PC-9 (cell line): ENCODE measurements at regions not wholly inside any gene's neighbourhood (a gene's known extent, or its start where the extent isn't known, plus 50 kb on each side); places are given as distances from the start of the nearest gene placed in this dataset.

Source experiments
- BruUV-seq: library from RNA; stranded (reverse); fragments of 400-500 nt; replicated peaks from 2 replicates; lab custom pipeline; 2021; lab: Mats Ljungman, UMichigan
- CTCF ChIA-PET: fragments of 300-600 bp; sonication (Branson Sonifier 250); formaldehyde crosslinking; loops from one replicate; lab custom pipeline; 2022; ENCODE audit warnings: antibody characterized with exemption; lab: Charles Lee
- POLR2A ChIA-PET: fragments of 300-600 bp; sonication (Branson Sonifier 250); formaldehyde crosslinking; loops from one replicate; lab custom pipeline; 2022; ENCODE audit warnings: antibody characterized with exemption; ENCODE audit not compliant: unreplicated experiment; lab: Charles Lee
- DNase-seq, 2 experiments: peaks; one replicate each; pipeline versions ENCODE4 v3.0.0 to v3.0.0-alpha.2; 2015 to 2022; ENCODE audit warnings: mixed read lengths in 1 of 2
- H2AFZ ChIP-seq: fragments of 200-600 bp; sonication (generic); 2 replicates; pipeline ENCODE4 v1.8.1; 2017; ENCODE audit warnings: antibody characterized with exemption
- H3F3A ChIP-seq: fragments of 200-600 bp; sonication (generic); 2 replicates; pipeline ENCODE4 v1.8.1; 2017; ENCODE audit warnings: antibody characterized with exemption, mild to moderate bottlenecking, low read depth; ENCODE audit not compliant: insufficient read depth
- H3K27ac ChIP-seq: fragments of 200-600 bp; sonication (generic); 2 replicates; pipeline ENCODE4 v1.6.1; 2016; ENCODE audit warnings: mixed run types
- H3K27me3 ChIP-seq: fragments of 200-600 bp; sonication (generic); 2 replicates; pipeline ENCODE4 v1.6.1; 2016; ENCODE audit warnings: low read depth, mixed run types; ENCODE audit not compliant: insufficient read depth
- H3K36me3 ChIP-seq: fragments of 200-600 bp; sonication (generic); 2 replicates; pipeline ENCODE4 v1.6.1; 2016; ENCODE audit warnings: low read depth, mixed run types
- H3K4me1 ChIP-seq: fragments of 200-600 bp; sonication (generic); replicated peaks from 2 replicates; pipeline ENCODE4 v1.6.1; 2016; ENCODE audit warnings: mixed run types; ENCODE audit not compliant: insufficient read depth
- H3K4me2 ChIP-seq: fragments of 200-600 bp; sonication (generic); 2 replicates; pipeline ENCODE4 v1.6.1; 2017; ENCODE audit warnings: mixed run types
- H3K4me3 ChIP-seq: fragments of 200-600 bp; sonication (generic); 2 replicates; pipeline ENCODE4 v1.6.1; 2016; ENCODE audit warnings: mixed run types
- H3K79me2 ChIP-seq: fragments of 200-600 bp; sonication (generic); 2 replicates; pipeline ENCODE4 v1.6.1; 2017; ENCODE audit warnings: low read depth, mixed run types
- H3K9me2 ChIP-seq: fragments of 200-600 bp; sonication (generic); 2 replicates; pipeline ENCODE4 v1.8.1; 2017; ENCODE audit warnings: mild to moderate bottlenecking; ENCODE audit not compliant: insufficient read depth
- H3K9me3 ChIP-seq: fragments of 200-600 bp; sonication (generic); 2 replicates; pipeline ENCODE4 v1.8.1; 2016; ENCODE audit warnings: low read depth; ENCODE audit not compliant: insufficient read depth
- H4K20me1 ChIP-seq: fragments of 200-600 bp; sonication (generic); 2 replicates; pipeline ENCODE4 v1.8.1; 2017; ENCODE audit not compliant: insufficient read depth
- EZH2 ChIP-seq: fragments of 200-600 bp; sonication (generic); IDR thresholded peaks from 2 replicates; pipeline ENCODE4 v1.8.0; 2017; ENCODE audit warnings: antibody characterized with exemption, low read depth
- intact Hi-C: fragments of 100-400 bp; cut with micrococcal nuclease; formaldehyde crosslinking; loops from one replicate; pipeline ENCODE4 v1.10.0; 2022; ENCODE audit not compliant: unreplicated experiment
- TF ChIP-seq, protein P1 (sequence below): fragments of 200-600 bp; sonication (generic); conservative IDR thresholded peaks from 2 replicates; pipeline ENCODE4 v1.6.1; 2017; ENCODE audit warnings: mixed run types, antibody characterized with exemption, mild to moderate bottlenecking, moderate library complexity

DNA sequence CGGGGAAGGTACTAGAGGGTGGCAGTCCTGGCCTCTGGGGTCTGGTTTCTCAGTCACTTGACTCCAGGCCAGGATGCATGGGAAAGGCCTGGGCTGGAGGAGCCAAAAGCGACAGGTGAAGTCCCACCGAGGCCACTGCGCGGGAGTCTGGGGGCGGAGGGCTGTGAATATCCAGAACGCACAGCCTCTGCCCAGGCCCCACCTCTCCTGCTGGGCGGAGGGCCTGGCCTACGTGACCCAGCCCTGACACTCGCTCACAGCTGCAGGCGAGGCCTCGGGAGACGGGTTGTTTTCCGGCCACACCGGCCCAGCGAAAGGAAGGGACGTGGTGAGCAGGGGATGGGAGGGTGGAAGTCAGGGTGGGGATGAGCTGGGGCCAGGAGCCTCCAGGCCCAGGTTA is 91.2 kb downstream of the RFLNA start:
- intact Hi-C loops: loop anchor here (5.0 kb wide), 2 partner anchors 381 to 531 kb away; no protein-coding TSS in a partner anchor
- Histone ChIP-seq H3K4me2 (peak overlapping the region; percentile 100), H3K4me3 (peak overlapping the region; percentile 98), H4K20me1 (peaks cover 21% of the 10 kb centered on the region), H3K27ac (peak overlapping the region; percentile 79), H3K4me1 (peaks cover 67% of the 10 kb centered on the region), H3K27me3 (no peaks in the 10 kb centered on the region), H3K79me2 (peaks cover 83% of the 10 kb centered on the region), H2AFZ (no peak overlapping the region), H3F3A (peaks cover 68% of the 10 kb centered on the region; the same call in 1 of the 2 replicates), H3K9me3 (no peaks in the 10 kb centered on the region), H3K36me3 (peaks cover 22% of the 10 kb centered on the region), H3K9me2 (no peaks in the 10 kb centered on the region)
- BruUV-seq: no TSS peak
- DNase-seq: peak; percentile 73 to 88
- POLR2A ChIA-PET: interaction anchor here (0.5 kb wide), 1 partner anchor 1996 kb away, joined by 3 read pairs; no protein-coding TSS in a partner anchor
- CTCF ChIA-PET: interaction anchor here (1.3 kb wide), 1 partner anchor 114 kb away, joined by 3 read pairs; no protein-coding TSS in a partner anchor
- TF ChIP-seq, protein P1, sequence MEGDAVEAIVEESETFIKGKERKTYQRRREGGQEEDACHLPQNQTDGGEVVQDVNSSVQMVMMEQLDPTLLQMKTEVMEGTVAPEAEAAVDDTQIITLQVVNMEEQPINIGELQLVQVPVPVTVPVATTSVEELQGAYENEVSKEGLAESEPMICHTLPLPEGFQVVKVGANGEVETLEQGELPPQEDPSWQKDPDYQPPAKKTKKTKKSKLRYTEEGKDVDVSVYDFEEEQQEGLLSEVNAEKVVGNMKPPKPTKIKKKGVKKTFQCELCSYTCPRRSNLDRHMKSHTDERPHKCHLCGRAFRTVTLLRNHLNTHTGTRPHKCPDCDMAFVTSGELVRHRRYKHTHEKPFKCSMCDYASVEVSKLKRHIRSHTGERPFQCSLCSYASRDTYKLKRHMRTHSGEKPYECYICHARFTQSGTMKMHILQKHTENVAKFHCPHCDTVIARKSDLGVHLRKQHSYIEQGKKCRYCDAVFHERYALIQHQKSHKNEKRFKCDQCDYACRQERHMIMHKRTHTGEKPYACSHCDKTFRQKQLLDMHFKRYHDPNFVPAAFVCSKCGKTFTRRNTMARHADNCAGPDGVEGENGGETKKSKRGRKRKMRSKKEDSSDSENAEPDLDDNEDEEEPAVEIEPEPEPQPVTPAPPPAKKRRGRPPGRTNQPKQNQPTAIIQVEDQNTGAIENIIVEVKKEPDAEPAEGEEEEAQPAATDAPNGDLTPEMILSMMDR: no peak
- no peak for TF ChIP-seq EZH2

DNA sequence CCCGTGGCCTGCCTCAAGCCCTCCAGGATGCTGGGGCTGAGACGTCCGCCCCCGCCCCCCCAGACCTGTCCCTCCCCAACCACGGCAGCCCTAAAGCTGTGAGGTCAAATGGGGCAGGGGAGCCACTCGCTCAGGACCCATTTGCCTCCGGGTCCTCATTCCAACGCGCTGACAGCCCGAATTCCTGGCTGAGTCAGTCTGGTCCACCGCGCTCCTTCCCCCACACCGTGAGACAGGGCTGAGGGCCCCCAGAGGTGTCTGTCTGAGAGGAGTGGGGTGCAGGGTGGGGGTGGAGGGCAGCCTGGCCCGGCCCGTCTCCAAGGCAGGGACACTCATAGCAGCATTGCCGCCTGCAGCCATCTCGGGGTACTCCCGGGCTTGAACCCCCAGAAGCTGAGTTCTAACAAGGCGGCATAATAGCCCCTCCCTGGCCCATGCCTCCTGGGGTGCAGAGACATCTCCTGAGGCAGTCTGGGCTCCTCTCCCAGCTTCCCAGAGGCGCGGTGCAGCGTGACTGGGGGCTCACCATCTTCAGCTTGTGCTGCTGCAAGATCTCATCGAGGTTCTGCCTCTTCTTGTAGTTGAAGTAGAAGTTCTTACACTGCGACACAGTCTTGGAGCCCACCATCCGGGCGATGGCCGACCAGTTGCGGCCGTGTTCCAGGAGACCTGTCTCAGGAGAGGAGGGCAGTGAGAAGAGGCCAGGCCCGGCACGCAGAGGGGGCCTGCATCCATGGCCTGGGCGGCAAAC is 90.5 kb downstream of the RFLNA start:
- H3K9me2 ChIP-seq: no peaks in the 10 kb centered on the region

DNA sequence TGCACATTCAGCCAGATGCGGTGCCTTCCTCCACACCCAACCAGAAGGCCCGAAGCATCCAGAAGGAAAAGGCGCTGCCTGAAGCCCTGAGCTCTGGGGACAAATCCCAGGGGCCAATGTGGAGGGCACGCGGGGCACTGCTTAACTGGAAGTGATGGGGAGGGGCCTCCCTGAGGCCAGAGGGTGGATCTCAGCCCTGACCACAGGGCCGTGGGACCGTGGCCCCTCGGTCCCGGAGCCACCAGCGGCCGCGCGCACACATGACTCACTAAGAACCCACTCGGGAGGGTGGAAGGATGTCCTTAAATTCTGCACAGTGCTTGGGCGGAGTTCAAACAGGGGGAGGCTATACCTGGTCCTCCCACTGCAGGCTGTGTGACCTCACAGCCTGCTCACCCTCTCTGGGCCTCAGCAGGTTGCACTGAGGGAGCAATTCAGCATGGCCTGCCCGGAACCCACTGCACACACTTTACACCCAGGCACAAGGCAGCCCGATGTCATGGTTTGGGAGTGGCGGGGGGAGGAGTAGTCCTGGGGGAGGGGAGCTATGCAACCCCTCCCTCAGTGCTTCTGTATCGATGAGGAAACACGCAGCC is 89.5 kb downstream of the RFLNA start:
- Histone ChIP-seq H3K9me3 (no peaks in the 10 kb centered on the region), H3K4me2 (peak overlapping the region; percentile 100), H3K4me3 (peak overlapping the region; percentile 98; the same call in 1 of the 2 replicates), H4K20me1 (peaks cover 28% of the 10 kb centered on the region), H3K9me2 (no peaks in the 10 kb centered on the region), H3F3A (peaks cover 62% of the 10 kb centered on the region; the same call in 1 of the 2 replicates), H3K36me3 (peaks cover 25% of the 10 kb centered on the region), H3K79me2 (peaks cover 92% of the 10 kb centered on the region), H3K4me1 (peaks cover 54% of the 10 kb centered on the region), H3K27ac (peak overlapping the region; percentile 79), H2AFZ (no peak overlapping the region), H3K27me3 (no peaks in the 10 kb centered on the region)
- DNase-seq: no peak
- ChIA-PET POLR2A (interaction anchor here (0.6 to 0.7 kb wide), 2 partner anchors 9 to 69 kb away, joined by 3 to 5 read pairs; no protein-coding TSS in a partner anchor), CTCF (no interaction called here)
- TF ChIP-seq, protein P1: no peak
- no peak for TF ChIP-seq EZH2
- intact Hi-C loops: no loop called here
- BruUV-seq: no TSS peak

More for the DNA sequence above, 90.5 kb downstream of the RFLNA start:
- H3K4me3 ChIP-seq: peak overlapping the region; percentile 98
- CTCF ChIA-PET: no interaction called here
- H3K79me2 ChIP-seq: peaks cover 90% of the 10 kb centered on the region
- POLR2A ChIA-PET: interaction anchor here (0.6 to 0.7 kb wide), 2 partner anchors 8 to 68 kb away, joined by 3 to 5 read pairs; no protein-coding TSS in a partner anchor
- peak overlapping the region; percentile 100 for H3K4me2 ChIP-seq
- peak overlapping the region; percentile 79 for H3K27ac ChIP-seq
- peaks cover 67% of the 10 kb centered on the region; the same call in 1 of the 2 replicates for H3F3A ChIP-seq
- intact Hi-C loops: loop anchor here (1.0 to 5.0 kb wide), 3 partner anchors 16 to 532 kb away; no protein-coding TSS in a partner anchor
- H3K27me3 ChIP-seq: no peaks in the 10 kb centered on the region
- H4K20me1 ChIP-seq: peaks cover 21% of the 10 kb centered on the region
- DNase-seq: peak; percentile 88 to 94
- TF ChIP-seq, protein P1: no peak
- no peak for TF ChIP-seq EZH2
- BruUV-seq: TSS peak; percentile 7
- H3K36me3 ChIP-seq: peaks cover 22% of the 10 kb centered on the region
- H2AFZ ChIP-seq: no peak overlapping the region
- H3K4me1 ChIP-seq: peaks cover 64% of the 10 kb centered on the region
- H3K9me3 ChIP-seq: no peaks in the 10 kb centered on the region
